Keratinocyte (primary cell): ENCODE measurements at regions not wholly inside any gene's neighbourhood (a gene's known extent, or its start where the extent isn't known, plus 50 kb on each side); places are given as distances from the start of the nearest gene placed in this dataset.

ENCODE experiments used
- DNase-seq: peaks from one replicate; pipeline ENCODE4 v3.0.0-alpha.2; 2011; ENCODE audit warnings: low read depth, missing footprints, low spot score
- FAIRE-seq: peaks from 2 replicates; lab custom pipeline; 2011; peaks lifted over from hg19 to GRCh38; lab: Jason Lieb, UNC
- H2AFZ ChIP-seq: 2 replicates; pipeline ENCODE4 v1.6.0; 2012; ENCODE audit warnings: low read length, control low read depth, inconsistent platforms; ENCODE audit not compliant: control insufficient read depth
- H3K27ac ChIP-seq: 2 replicates; pipeline ENCODE4 v1.5.1; 2011; ENCODE audit warnings: low read length; ENCODE audit not compliant: control insufficient read depth, insufficient read depth
- H3K27me3 ChIP-seq: 3 replicates; pipeline ENCODE4 v1.6.0; 2011; ENCODE audit warnings: low read length; ENCODE audit not compliant: control insufficient read depth, insufficient read depth; ENCODE audit errors: extremely low read depth
- H3K36me3 ChIP-seq, 2 experiments: 2 replicates in 1 of 2; 3 replicates in 1 of 2; pipeline ENCODE4 v1.5.1; 2011; ENCODE audit warnings: low read length in 2 of 2, mild to moderate bottlenecking in 1 of 2; ENCODE audit not compliant: control insufficient read depth in 2 of 2, insufficient read depth in 2 of 2; ENCODE audit errors: extremely low read depth in 1 of 2
- H3K4me1 ChIP-seq: 3 replicates; pipeline ENCODE4 v1.5.1; 2011; ENCODE audit warnings: low read length; ENCODE audit not compliant: control insufficient read depth, insufficient read depth; ENCODE audit errors: extremely low read depth
- H3K4me2 ChIP-seq: 3 replicates; pipeline ENCODE4 v1.6.0; 2011; ENCODE audit warnings: low read depth, low read length; ENCODE audit not compliant: control insufficient read depth, insufficient read depth; ENCODE audit errors: extremely low read depth
- H3K4me3 ChIP-seq, 3 experiments: fragments of 200-600 bp in 1 of 3; sonication (generic) in 1 of 3; 2 replicates in 2 of 3; 3 replicates in 1 of 3; pipeline ENCODE4 v1.5.1; 2011 to 2016; ENCODE audit warnings: low read length in 3 of 3, mild to moderate bottlenecking in 3 of 3, control low read depth in 2 of 3, inconsistent platforms in 1 of 3, low read depth in 1 of 3, mixed read lengths in 1 of 3, mixed run types in 1 of 3, moderate library complexity in 1 of 3; ENCODE audit not compliant: control insufficient read depth in 2 of 3, insufficient read depth in 2 of 3; ENCODE audit errors: extremely low read depth in 1 of 3
- H3K79me2 ChIP-seq: 2 replicates; pipeline ENCODE4 v1.6.0; 2012; ENCODE audit warnings: low read length; ENCODE audit not compliant: control insufficient read depth, insufficient read depth
- H3K9ac ChIP-seq: 3 replicates; pipeline ENCODE4 v1.6.0; 2011; ENCODE audit warnings: low read length; ENCODE audit not compliant: control insufficient read depth, insufficient read depth; ENCODE audit errors: extremely low read depth
- H3K9me1 ChIP-seq: 3 replicates; pipeline ENCODE4 v1.6.0; 2011; ENCODE audit warnings: low read length; ENCODE audit not compliant: control insufficient read depth, insufficient read depth; ENCODE audit errors: extremely low read depth
- H3K9me3 ChIP-seq: 2 replicates; pipeline ENCODE4 v1.5.1; 2012; ENCODE audit warnings: low read depth, low read length; ENCODE audit not compliant: control insufficient read depth
- H4K20me1 ChIP-seq: 3 replicates; pipeline ENCODE4 v1.6.0; 2011; ENCODE audit warnings: low read length; ENCODE audit not compliant: control insufficient read depth, insufficient read depth; ENCODE audit errors: extremely low read depth
- EZH2 ChIP-seq: IDR thresholded peaks from one replicate; pipeline ENCODE4 v1.6.1; 2012; ENCODE audit warnings: inconsistent platforms, mild to moderate bottlenecking, low read length, moderate library complexity
- dilution Hi-C: fragments of 300-500 bp; cut with MboI; formaldehyde crosslinking; loops from one replicate; pipeline ENCODE4 v1.7.0; 2020; ENCODE audit warnings: low sequenced_read_pairs; ENCODE audit not compliant: extremely low pct_ligation_motif_present
- TF ChIP-seq, protein P1 (sequence below), 3 experiments: IDR thresholded peaks in 1 of 3; conservative IDR thresholded peaks in 1 of 3; optimal IDR thresholded peaks in 1 of 3; 2 replicates in 2 of 3; 3 replicates in 1 of 3; pipeline versions ENCODE3 to v1.5.1; 2011; ENCODE audit warnings: low read length in 3 of 3, mild to moderate bottlenecking in 3 of 3, moderate library complexity in 2 of 3, control low read depth in 1 of 3, inconsistent platforms in 1 of 3; ENCODE audit not compliant: insufficient read depth in 2 of 3; ENCODE audit errors: extremely low read depth in 1 of 3

DNA sequence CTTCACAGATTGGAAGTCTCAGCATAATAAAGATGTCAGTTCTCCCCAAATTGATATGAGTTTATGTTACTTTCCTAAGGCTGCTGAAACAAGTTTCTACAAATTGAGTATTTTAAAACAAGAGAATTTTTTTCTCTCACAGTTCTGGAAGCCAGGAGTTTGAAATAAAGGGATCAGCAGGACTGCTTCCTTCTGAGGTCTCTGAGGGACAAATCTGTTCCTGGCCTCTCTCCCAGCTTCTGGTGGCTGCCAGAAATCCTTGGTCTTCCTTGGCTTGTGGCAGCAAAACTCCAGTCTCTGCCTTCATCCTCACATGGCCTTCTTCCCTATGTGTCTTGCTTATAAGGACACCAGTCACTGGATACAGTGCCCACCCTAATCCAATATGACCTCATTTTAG, 136.1 kb downstream of the TFAP2A start:
- no peaks in the 10 kb centered on the region for H3K36me3 ChIP-seq
- no peaks in the 10 kb centered on the region for H3K9me1 ChIP-seq
- FAIRE-seq = no peak
- H3K4me2 ChIP-seq = no peak overlapping the region
- H3K9ac ChIP-seq = no peak overlapping the region
- no peak overlapping the region for H2AFZ ChIP-seq
- no peaks in the 10 kb centered on the region for H3K79me2 ChIP-seq
- TF ChIP-seq EZH2 = no peak
- TF ChIP-seq, protein P1, sequence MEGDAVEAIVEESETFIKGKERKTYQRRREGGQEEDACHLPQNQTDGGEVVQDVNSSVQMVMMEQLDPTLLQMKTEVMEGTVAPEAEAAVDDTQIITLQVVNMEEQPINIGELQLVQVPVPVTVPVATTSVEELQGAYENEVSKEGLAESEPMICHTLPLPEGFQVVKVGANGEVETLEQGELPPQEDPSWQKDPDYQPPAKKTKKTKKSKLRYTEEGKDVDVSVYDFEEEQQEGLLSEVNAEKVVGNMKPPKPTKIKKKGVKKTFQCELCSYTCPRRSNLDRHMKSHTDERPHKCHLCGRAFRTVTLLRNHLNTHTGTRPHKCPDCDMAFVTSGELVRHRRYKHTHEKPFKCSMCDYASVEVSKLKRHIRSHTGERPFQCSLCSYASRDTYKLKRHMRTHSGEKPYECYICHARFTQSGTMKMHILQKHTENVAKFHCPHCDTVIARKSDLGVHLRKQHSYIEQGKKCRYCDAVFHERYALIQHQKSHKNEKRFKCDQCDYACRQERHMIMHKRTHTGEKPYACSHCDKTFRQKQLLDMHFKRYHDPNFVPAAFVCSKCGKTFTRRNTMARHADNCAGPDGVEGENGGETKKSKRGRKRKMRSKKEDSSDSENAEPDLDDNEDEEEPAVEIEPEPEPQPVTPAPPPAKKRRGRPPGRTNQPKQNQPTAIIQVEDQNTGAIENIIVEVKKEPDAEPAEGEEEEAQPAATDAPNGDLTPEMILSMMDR (optimal IDR thresholded peaks at IDR 0.05 in 1 of 3, IDR thresholded peaks at IDR 0.05 in 1 of 3, conservative IDR thresholded peaks at IDR 0.05 in 1 of 3; ENCODE audit: extremely low read depth in 1 of 3, insufficient read depth in 2 of 3, low read length in 3 of 3) = no peak
- no peaks in the 10 kb centered on the region for H3K27me3 ChIP-seq
- H4K20me1 ChIP-seq = no peaks in the 10 kb centered on the region
- dilution Hi-C loops = no loop called here
- no peak for DNase-seq
- H3K9me3 ChIP-seq = no peaks in the 10 kb centered on the region
- no peak overlapping the region for H3K27ac ChIP-seq
- H3K4me1 ChIP-seq = peaks cover 10% of the 10 kb centered on the region
- no peak overlapping the region for H3K4me3 ChIP-seq

DNA sequence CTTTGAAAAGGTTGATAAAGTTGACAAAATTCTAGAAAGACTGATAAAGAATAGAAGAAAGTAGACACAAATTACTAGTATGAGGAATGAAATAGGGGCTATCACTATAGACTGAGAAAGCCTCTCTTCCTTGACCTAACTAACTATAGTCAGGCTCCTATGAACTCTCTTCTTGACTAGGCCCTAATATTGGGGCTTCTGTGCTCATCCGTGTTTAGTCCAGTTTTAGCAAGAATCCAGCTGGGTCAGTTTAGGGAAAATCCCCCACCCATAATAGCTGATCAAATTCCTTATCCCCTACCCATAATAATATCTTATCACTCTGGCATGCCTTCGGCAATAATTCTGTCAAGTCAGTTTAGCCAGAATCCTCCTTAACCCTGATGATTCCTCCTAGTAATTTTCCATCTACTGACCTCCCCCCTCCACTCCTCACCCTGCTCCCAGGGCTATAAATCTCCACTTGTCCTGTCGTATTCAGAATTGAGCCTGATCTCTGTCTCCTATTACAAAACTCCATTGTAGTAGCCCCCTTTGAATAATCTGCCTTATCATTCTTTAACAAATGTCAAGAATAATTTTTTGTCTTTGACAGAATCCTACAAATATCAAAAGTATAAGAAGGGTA, 138.1 kb downstream of the TFAP2A start:
- Histone ChIP-seq H3K27me3 (no peaks in the 10 kb centered on the region), H3K27ac (no peak overlapping the region), H3K79me2 (no peaks in the 10 kb centered on the region), H3K4me2 (no peak overlapping the region), H3K4me3 (no peak overlapping the region), H3K9me1 (no peaks in the 10 kb centered on the region), H3K36me3 (no peaks in the 10 kb centered on the region), H3K9ac (no peak overlapping the region), H3K9me3 (no peaks in the 10 kb centered on the region), H3K4me1 (peaks cover 20% of the 10 kb centered on the region), H2AFZ (no peak overlapping the region), H4K20me1 (no peaks in the 10 kb centered on the region)
- dilution Hi-C loops = no loop called here
- FAIRE-seq (no peak), DNase-seq (no peak)
- TF ChIP-seq, protein P1 (optimal IDR thresholded peaks at IDR 0.05 in 1 of 3, IDR thresholded peaks at IDR 0.05 in 1 of 3, conservative IDR thresholded peaks at IDR 0.05 in 1 of 3; ENCODE audit: extremely low read depth in 1 of 3, insufficient read depth in 2 of 3, low read length in 3 of 3) = no peak
- no peak for TF ChIP-seq EZH2
